ENCODE measurements at regions not wholly inside any gene's neighbourhood (a gene's known extent, or its start where the extent isn't known, plus 50 kb on each side); places are given as distances from the start of the nearest gene placed in this dataset.

- Histone ChIP-seq H3K9me3 (ENCODE audit: control insufficient read depth in 1 of 2, insufficient read depth in 1 of 2, low read length in 2 of 2) (peaks cover 0 to 3% of the 10 kb centered on the region in 2 experiments), H3K4me1 (ENCODE audit: insufficient read depth, low read length) (no peaks in the 10 kb centered on the region), H3K36me3 (ENCODE audit: insufficient read depth, low read length) (no peaks in the 10 kb centered on the region), H3K4me3 (ENCODE audit: low read length) (no peak overlapping the region), H3K27me3 (ENCODE audit: control insufficient read depth in 1 of 2, insufficient read depth in 2 of 2, low read length in 2 of 2) (no peaks in the 10 kb centered on the region), H3K27ac (ENCODE audit: low read depth in 1 of 2, low read length in 2 of 2) (no peak overlapping the region)
- no peak for TF ChIP-seq CTCF (IDR thresholded peaks at IDR 0.05)
- intact Hi-C loops (cut with DNase I, micrococcal nuclease) = no loop called here
- Mint-ChIP-seq H3K27ac (no peak overlapping the region), H3K9me3 (peaks cover 5% of the 10 kb centered on the region), H3K27me3 (no peaks in the 10 kb centered on the region), H3K4me3 (no peak overlapping the region), H3K4me1 (ENCODE audit: low read depth) (no peaks in the 10 kb centered on the region), H3K36me3 (ENCODE audit: low read depth) (no peaks in the 10 kb centered on the region)
- POLR2A ChIA-PET = no interaction called here
- ATAC-seq (ENCODE audit: poor library complexity) (no peak), DNase-seq (no peak)
- CTCF ChIA-PET = no interaction called here
These were observed 185.8 kb upstream of the PLD5 start for GRCh38 chr1:242710286-242710685.

DNA sequence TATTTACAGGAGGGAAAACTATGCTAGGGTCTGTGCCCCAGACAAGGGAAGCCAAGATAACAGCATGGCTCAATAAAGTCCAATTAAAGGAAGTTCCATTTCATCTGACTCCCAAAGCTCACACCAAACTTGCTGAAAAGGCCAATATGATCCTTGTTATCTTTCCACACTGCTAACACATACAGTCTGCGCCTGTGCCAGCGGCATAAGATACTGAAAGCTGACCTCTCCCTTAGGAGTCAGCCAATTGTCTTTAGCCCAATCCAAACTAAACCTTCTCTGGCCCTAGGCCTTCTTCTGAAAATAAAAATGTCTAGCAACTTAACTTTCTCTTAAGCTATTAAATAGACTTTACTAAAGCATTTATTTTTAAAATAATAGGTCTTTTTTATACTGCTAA lies 179.0 kb upstream of the PLD5 start:
- intact Hi-C loops (cut with DNase I, micrococcal nuclease) = no loop called here
- no peak for DNase-seq
- H3K27ac ChIP-seq (ENCODE audit: low read depth in 1 of 2, low read length in 2 of 2) = no peak overlapping the region
- no peaks in the 10 kb centered on the region for H3K36me3 ChIP-seq (ENCODE audit: insufficient read depth, low read length)
- H3K9me3 ChIP-seq (ENCODE audit: control insufficient read depth in 1 of 2, insufficient read depth in 1 of 2, low read length in 2 of 2) = no peaks in the 10 kb centered on the region
- H3K4me1 Mint-ChIP-seq (ENCODE audit: low read depth) = no peaks in the 10 kb centered on the region
- CTCF ChIA-PET = interaction anchor here (0.6 kb wide), 1 partner anchor 45 kb away, joined by 3 read pairs; no protein-coding TSS in a partner anchor
- H3K27me3 ChIP-seq (ENCODE audit: control insufficient read depth in 1 of 2, insufficient read depth in 2 of 2, low read length in 2 of 2) = peaks cover 0 to 4% of the 10 kb centered on the region in 2 experiments
- no peaks in the 10 kb centered on the region for H3K4me1 ChIP-seq (ENCODE audit: insufficient read depth, low read length)
- peaks cover 10% of the 10 kb centered on the region for H3K27me3 Mint-ChIP-seq
- no peak overlapping the region for H3K4me3 Mint-ChIP-seq
- POLR2A ChIA-PET = no interaction called here
- no peak for ATAC-seq (ENCODE audit: poor library complexity)
- no peak overlapping the region for H3K4me3 ChIP-seq (ENCODE audit: low read length)
- no peaks in the 10 kb centered on the region for H3K9me3 Mint-ChIP-seq
- no peaks in the 10 kb centered on the region for H3K36me3 Mint-ChIP-seq (ENCODE audit: low read depth)
- TF ChIP-seq CTCF (IDR thresholded peaks at IDR 0.05) = no peak
- H3K27ac Mint-ChIP-seq = no peak overlapping the region

GRCh38 chr1:242692988-242693387 lies 168.5 kb upstream of the PLD5 start:
- Mint-ChIP-seq H3K4me3 (no peak overlapping the region), H3K27me3 (no peaks in the 10 kb centered on the region), H3K36me3 (ENCODE audit: low read depth) (no peaks in the 10 kb centered on the region), H3K4me1 (ENCODE audit: low read depth) (no peaks in the 10 kb centered on the region), H3K27ac (no peak overlapping the region), H3K9me3 (peaks cover 2% of the 10 kb centered on the region)
- TF ChIP-seq CTCF (IDR thresholded peaks at IDR 0.05) = no peak
- Histone ChIP-seq H3K9me3 (ENCODE audit: control insufficient read depth in 1 of 2, insufficient read depth in 1 of 2, low read length in 2 of 2) (peaks cover 0 to 8% of the 10 kb centered on the region in 2 experiments), H3K36me3 (ENCODE audit: insufficient read depth, low read length) (no peaks in the 10 kb centered on the region), H3K4me1 (ENCODE audit: insufficient read depth, low read length) (no peaks in the 10 kb centered on the region), H3K4me3 (ENCODE audit: low read length) (no peak overlapping the region), H3K27me3 (ENCODE audit: control insufficient read depth in 1 of 2, insufficient read depth in 2 of 2, low read length in 2 of 2) (no peaks in the 10 kb centered on the region), H3K27ac (ENCODE audit: low read depth in 1 of 2, low read length in 2 of 2) (no peak overlapping the region)
- no peak for DNase-seq
- CTCF ChIA-PET = no interaction called here
- ATAC-seq (ENCODE audit: poor library complexity) = no peak
- POLR2A ChIA-PET = no interaction called here
- intact Hi-C loops (cut with DNase I, micrococcal nuclease) = no loop called here

Measured in CD4-positive, alpha-beta T cell (primary cell).